HEK293T (cell line): ENCODE measurements at regions not wholly inside any gene's neighbourhood (a gene's known extent, or its start where the extent isn't known, plus 50 kb on each side); places are given as distances from the start of the nearest gene placed in this dataset.

Source experiments
- CTCF ChIA-PET: fragments of 350-600 bp; formaldehyde crosslinking; extraction: SDS; loops from one replicate; lab custom pipeline; 2021; ENCODE audit warnings: antibody characterized with exemption, inconsistent platforms; lab: Yijun Ruan, JAX
- POLR2A ChIA-PET: fragments of 350-600 bp; formaldehyde crosslinking; extraction: SDS; loops from one replicate; lab custom pipeline; 2020; ENCODE audit warnings: antibody characterized with exemption, inconsistent platforms; lab: Yijun Ruan, JAX
- DNase-seq: peaks from one replicate; pipeline ENCODE4 v3.0.0; 2012; ENCODE audit warnings: mixed read lengths; ENCODE audit errors: extremely low spot score
- ARNT ChIP-seq: fragments of 450-650 bp; IDR thresholded peaks from 2 replicates; pipeline ENCODE4 v1.6.1; 2017; ENCODE audit warnings: mild to moderate bottlenecking
- BHLHE40 ChIP-seq: fragments of 450-650 bp; IDR thresholded peaks from 2 replicates; pipeline ENCODE4 v1.6.1; 2016; ENCODE audit warnings: mild to moderate bottlenecking, moderate library complexity, borderline replicate concordance
- CTBP1 ChIP-seq: fragments of 450-650 bp; IDR thresholded peaks from 2 replicates; pipeline ENCODE4 v1.6.1; 2016; ENCODE audit warnings: borderline replicate concordance
- ELF4 ChIP-seq: fragments of 450-650 bp; IDR thresholded peaks from 2 replicates; pipeline ENCODE4 v1.6.1; 2017; ENCODE audit warnings: antibody characterized with exemption
- FOXA1 ChIP-seq: fragments of 450-650 bp; IDR thresholded peaks from 2 replicates; pipeline ENCODE4 v1.6.1; 2016; ENCODE audit warnings: mild to moderate bottlenecking
- FOXK2 ChIP-seq: fragments of 450-650 bp; IDR thresholded peaks from 2 replicates; pipeline ENCODE4 v1.6.1; 2016; ENCODE audit warnings: mild to moderate bottlenecking
- FOXM1 ChIP-seq: fragments of 450-650 bp; IDR thresholded peaks from 2 replicates; pipeline ENCODE4 v1.6.1; 2017; ENCODE audit warnings: mild to moderate bottlenecking, borderline replicate concordance
- HDGF ChIP-seq: fragments of 450-650 bp; IDR thresholded peaks from 2 replicates; pipeline ENCODE4 v1.6.1; 2017; ENCODE audit warnings: antibody characterized with exemption, borderline replicate concordance
- L3MBTL2 ChIP-seq: fragments of 450-650 bp; conservative IDR thresholded peaks from 2 replicates; pipeline ENCODE4 v1.6.1; 2016; ENCODE audit warnings: mild to moderate bottlenecking
- LEF1 ChIP-seq: fragments of 450-650 bp; IDR thresholded peaks from 2 replicates; pipeline ENCODE4 v1.6.1; 2017; ENCODE audit warnings: mild to moderate bottlenecking, borderline replicate concordance
- NFRKB ChIP-seq: fragments of 450-650 bp; IDR thresholded peaks from 2 replicates; pipeline ENCODE4 v1.6.1; 2016; ENCODE audit warnings: mild to moderate bottlenecking, moderate library complexity
- SP1 ChIP-seq: fragments of 450-650 bp; IDR thresholded peaks from 2 replicates; pipeline ENCODE4 v1.6.1; 2017
- SUZ12 ChIP-seq: fragments of 450-650 bp; IDR thresholded peaks from 2 replicates; pipeline ENCODE4 v1.6.1; 2016; ENCODE audit warnings: mild to moderate bottlenecking
- TARDBP ChIP-seq: fragments of 450-650 bp; IDR thresholded peaks from 2 replicates; pipeline ENCODE4 v1.6.1; 2016
- ZNF384 ChIP-seq: fragments of 450-650 bp; IDR thresholded peaks from 2 replicates; pipeline ENCODE4 v1.6.1; 2016
- TF ChIP-seq, protein P1 (sequence below): fragments of 450-650 bp; IDR thresholded peaks from 2 replicates; pipeline ENCODE4 v1.6.1; 2016

- DNase-seq = no peak
- CTCF ChIA-PET = no interaction called here
- POLR2A ChIA-PET = no interaction called here
- TF ChIP-seq NFRKB (no peak), FOXM1 (no peak), ELF4 (no peak), ZNF384 (no peak), HDGF (no peak), BHLHE40 (no peak), FOXK2 (no peak), TARDBP (no peak), ARNT (no peak), FOXA1 (no peak), L3MBTL2 (no peak)
- TF ChIP-seq, protein P1, sequence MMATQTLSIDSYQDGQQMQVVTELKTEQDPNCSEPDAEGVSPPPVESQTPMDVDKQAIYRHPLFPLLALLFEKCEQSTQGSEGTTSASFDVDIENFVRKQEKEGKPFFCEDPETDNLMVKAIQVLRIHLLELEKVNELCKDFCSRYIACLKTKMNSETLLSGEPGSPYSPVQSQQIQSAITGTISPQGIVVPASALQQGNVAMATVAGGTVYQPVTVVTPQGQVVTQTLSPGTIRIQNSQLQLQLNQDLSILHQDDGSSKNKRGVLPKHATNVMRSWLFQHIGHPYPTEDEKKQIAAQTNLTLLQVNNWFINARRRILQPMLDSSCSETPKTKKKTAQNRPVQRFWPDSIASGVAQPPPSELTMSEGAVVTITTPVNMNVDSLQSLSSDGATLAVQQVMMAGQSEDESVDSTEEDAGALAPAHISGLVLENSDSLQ = no peak
Observed at GRCh38 chr5:77157732-77158532, 52.5 kb upstream of the PDE8B start.

DNA sequence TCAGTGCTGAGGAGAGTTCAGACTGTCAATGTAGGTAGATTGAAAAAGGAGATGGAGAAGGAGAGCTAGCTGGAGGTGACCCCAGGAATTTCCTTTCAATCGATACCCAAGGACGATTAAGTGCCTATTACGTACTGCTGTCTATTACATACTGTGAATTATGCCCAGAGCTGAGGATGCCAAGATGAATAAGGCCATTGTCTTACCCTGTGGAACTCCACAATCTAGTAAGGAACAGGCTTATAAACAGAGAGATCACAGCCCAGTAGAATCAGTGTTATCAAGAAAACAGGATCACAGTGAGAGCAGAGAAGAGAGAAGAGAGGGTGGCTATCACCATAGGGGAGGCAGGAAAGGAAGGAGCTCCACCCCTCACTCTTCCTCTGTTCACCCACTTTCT, 54.1 kb upstream of the PDE8B start:
- ChIA-PET CTCF (interaction anchor here (0.6 to 0.9 kb wide), 2 partner anchors 11 to 14 kb away, joined by 3 read pairs; no protein-coding TSS in a partner anchor), POLR2A (no interaction called here)
- TF ChIP-seq BHLHE40 = no peak
- no peak for TF ChIP-seq SP1
- no peak for TF ChIP-seq ELF4
- TF ChIP-seq TARDBP = no peak
- no peak for TF ChIP-seq ZNF384
- TF ChIP-seq FOXM1 = no peak
- TF ChIP-seq FOXK2 = no peak
- TF ChIP-seq CTBP1 = no peak
- no peak for DNase-seq

DNA sequence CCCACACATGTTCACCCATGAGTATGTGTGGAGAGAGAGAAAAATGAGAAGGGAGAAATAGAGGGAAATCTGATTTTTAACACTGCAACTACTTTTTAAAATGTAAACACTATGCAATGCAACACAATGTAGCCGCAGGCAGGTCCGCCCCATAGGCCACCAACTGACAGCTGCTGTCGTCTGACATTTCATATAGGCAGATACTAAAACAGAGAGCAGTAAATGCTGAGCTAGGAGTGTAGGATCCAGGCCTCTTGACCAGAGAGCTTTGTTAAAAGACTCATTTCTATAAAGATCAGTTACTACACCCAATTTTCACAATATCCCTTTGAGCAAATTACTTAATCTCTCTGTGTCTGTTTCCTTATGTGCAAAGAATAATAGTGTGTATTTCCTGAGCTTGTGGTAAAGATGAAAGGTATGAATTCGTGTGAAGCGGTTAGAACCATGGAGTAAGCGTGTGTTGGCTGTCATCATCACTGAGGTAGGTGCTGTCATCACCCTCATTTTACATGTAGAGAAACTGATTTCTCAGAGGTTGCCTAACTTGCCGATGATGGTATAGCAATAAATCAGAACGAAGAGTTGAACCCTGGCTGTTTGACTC, 55.2 kb upstream of the PDE8B start:
- no peak for TF ChIP-seq NFRKB
- TF ChIP-seq ELF4 = no peak
- no peak for TF ChIP-seq ZNF384
- TF ChIP-seq FOXA1 = no peak
- TF ChIP-seq, protein P1 = no peak
- TF ChIP-seq L3MBTL2 = no peak
- no peak for TF ChIP-seq TARDBP
- no peak for TF ChIP-seq SUZ12
- no peak for TF ChIP-seq HDGF
- TF ChIP-seq SP1 = no peak
- no peak for TF ChIP-seq LEF1
- TF ChIP-seq FOXM1 = no peak
- TF ChIP-seq ARNT = no peak
- no peak for TF ChIP-seq BHLHE40
- no peak for TF ChIP-seq FOXK2
- TF ChIP-seq CTBP1 = no peak
- CTCF ChIA-PET = no interaction called here
- DNase-seq = no peak
- POLR2A ChIA-PET = no interaction called here

DNA sequence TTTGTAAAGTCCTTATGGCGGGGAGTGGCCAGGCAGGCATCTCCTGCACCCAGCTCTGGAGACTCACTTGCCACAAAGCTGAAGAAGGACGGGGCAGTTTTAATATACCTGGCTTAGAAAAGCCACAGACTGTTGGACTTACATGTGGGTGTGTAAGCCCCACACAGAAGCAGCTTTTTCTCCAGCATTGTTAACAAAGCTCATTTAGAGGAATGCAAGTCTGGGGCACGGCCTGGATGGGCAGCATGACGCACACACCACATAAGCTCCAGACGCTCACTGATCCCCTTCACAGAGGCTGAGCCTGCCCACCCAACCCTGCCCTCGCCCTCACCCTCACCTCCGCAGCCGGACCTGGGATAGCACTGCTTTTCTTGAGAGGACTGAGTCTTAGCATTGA, 58.0 kb upstream of the PDE8B start:
- ChIA-PET CTCF (no interaction called here), POLR2A (no interaction called here)
- TF ChIP-seq HDGF (no peak), CTBP1 (no peak), LEF1 (no peak), TARDBP (no peak), L3MBTL2 (no peak), ARNT (no peak), NFRKB (no peak), ELF4 (no peak), SUZ12 (no peak), SP1 (no peak), FOXA1 (no peak), ZNF384 (no peak), FOXK2 (no peak)
- TF ChIP-seq, protein P1 = no peak
- DNase-seq = no peak

GRCh38 chr5:77151501-77151900, 59.0 kb upstream of the PDE8B start:
- CTCF ChIA-PET = no interaction called here
- POLR2A ChIA-PET = no interaction called here
- no peak for TF ChIP-seq ARNT
- no peak for TF ChIP-seq BHLHE40
- TF ChIP-seq CTBP1 = no peak
- no peak for TF ChIP-seq LEF1
- no peak for TF ChIP-seq FOXK2
- no peak for TF ChIP-seq FOXM1
- TF ChIP-seq, protein P1 = no peak
- TF ChIP-seq TARDBP = no peak
- no peak for TF ChIP-seq FOXA1
- DNase-seq = no peak

DNA sequence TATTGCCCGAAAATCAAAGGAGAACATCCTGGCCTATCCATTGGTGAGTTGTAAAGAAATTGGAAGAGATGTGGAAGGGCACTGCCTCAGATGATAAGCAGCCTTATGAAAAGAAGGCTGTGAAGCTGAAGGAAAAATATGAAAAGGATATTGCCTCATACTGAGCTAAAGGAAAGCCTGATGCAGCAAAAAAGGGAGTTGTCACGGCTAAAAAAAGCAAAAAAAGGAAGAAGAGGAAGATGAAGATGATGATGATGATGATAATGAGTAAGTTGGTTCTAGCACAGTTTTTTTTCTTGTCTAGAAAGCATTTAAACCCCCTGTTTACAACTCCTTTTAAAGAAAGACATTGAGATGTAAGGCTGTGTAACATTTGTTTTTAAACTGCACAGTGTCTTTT, 59.8 kb upstream of the ZBED3 start:
- DNase-seq = no peak
- ChIA-PET CTCF (no interaction called here), POLR2A (no interaction called here)
- TF ChIP-seq ELF4 = no peak
- TF ChIP-seq TARDBP = no peak
- TF ChIP-seq CTBP1 = no peak
